T-helper 1 cell treated with Interleukin-12 subunit alpha and Interleukin-12 subunit beta and Interleukin-4 antibody, amounts not matched to agents 30 ng/mL and 1 ng/mL, for 36 hours (primary cell): ENCODE measurements at regions not wholly inside any gene's neighbourhood (a gene's known extent, or its start where the extent isn't known, plus 50 kb on each side); places are given as distances from the start of the nearest gene placed in this dataset.
"Not testable (repeated sequence)": the region's sequence is repeated elsewhere in the genome, so short reads cannot be mapped to it uniquely, and the experiment has no call there.

Experiments
- intact Hi-C: fragments of 100-400 bp; cut with micrococcal nuclease; formaldehyde crosslinking; loops from one replicate; pipeline ENCODE4 v1.15.1; 2024

DNA sequence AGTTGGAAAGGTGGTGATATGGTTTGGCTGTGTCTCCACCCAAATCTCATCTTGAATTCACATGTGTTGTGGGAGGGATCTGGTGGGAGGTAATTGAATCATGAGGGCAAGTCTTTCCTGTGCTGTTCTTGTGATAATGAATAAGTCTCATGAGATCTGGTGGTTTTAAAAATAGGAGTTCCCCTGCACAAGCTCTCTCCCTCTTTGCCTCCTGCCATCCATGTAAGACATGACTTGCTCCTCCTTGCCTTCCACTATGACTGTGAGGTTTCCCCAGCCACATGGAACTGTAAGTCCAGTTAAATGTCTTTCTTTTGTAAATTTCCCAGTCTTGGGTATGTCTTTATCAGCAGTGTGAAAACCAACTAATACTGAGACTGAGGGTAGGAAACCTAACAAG lies 60.5 kb upstream of the AK4 start:
- intact Hi-C loops = not testable (repeated sequence)

DNA sequence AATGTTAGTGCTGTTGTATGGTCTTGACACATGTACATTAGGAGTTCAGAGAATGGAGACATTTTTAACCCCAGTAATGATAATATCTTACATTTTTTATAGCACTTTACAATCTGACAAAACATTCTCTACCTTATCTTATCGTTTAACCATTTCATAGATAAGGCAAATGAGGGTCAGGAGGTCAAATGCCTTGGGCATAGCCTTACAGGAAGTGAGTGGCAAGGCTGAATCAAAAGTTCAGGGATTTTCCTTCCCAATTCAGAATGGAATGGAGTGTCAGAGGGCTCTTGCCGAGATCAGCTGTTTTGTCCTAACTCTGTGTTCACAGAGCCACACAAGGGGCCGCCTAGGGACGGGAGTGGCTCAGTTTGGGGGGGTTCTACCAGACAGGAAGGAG lies 57.6 kb upstream of the AK4 start:
- intact Hi-C loops = no loop called here

DNA sequence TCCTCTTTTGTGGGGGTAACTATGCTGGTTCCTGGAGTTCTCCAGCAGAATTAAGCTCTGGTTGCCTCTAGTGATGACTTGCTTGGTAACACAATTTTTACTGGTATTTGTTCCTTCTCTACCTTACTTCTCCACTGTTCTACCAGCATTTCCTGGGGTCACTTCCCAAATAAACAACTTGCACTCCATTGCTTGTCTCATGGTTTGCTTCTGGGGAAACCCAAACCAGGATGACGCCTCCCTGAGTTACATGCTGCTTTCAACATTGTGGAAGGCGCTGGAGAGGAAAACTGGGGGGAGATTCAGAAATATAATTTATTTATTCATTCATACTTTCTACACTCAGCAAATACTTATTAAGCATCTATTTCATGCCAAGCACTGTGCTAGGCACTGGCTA lies 55.3 kb upstream of the AK4 start:
- intact Hi-C loops = no loop called here

DNA sequence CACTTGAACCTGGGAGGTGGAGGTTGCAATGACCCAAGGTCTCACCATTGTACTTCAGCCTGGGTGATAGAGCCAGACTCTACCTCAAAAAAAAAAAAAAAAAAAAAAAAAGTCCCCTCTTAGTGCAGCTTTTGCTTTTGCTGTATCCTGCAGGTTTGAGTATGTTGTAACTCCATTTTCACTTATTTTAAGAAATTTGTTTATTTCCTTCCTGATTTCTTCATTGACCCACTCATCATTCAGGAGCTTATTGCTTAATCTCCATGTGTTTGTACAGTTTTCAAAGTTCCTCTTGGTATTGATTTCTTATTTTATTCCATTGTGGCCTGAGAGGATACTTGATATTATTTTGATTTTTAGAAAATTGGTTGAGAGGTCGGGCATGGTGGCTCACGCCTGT lies 50.9 kb upstream of the AK4 start:
- intact Hi-C loops = no loop called here
